ENCODE measurements at regions not wholly inside any gene's neighbourhood (a gene's known extent, or its start where the extent isn't known, plus 50 kb on each side); places are given as distances from the start of the nearest gene placed in this dataset.

DNA sequence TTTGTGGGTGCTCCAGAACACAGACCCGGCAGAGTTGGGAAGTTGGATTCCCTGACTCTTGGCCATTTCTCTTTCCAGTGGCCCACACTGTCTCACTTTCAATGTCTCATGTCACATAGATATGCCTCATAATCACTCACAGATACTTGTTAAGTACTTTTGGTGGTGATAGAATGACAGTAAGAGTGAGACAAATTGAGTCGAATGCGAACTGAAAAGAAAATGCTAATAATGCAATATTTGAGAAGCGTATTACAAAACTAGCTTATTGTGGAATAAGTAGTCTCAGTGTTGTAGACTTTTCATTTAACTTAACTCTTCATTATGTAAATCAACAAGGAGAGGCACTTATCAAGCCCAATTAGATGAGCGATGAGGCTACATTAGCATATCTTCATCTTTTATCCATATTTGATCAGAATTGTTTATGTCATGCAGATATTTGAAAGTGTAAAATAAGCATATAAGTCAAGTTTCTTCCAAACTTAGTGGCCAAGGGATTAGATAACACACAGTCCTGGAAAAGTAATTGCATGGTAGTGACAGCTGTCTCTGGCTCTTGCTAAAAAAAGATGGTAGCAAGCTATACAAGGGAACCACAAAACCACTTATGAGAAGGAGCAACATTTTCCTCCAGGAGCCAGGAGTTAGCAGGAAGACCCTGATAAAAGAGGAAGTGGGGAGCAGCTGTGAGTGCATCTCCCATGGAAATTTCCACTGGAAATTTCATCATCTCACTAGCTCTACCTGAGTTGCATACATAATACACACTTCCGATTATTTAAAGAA, 243.6 kb downstream of the ARRDC4 start:
- no peak for DNase-seq

GRCh38 chr15:98207928-98208327, 247.4 kb downstream of the ARRDC4 start:
- no peak for DNase-seq

DNA sequence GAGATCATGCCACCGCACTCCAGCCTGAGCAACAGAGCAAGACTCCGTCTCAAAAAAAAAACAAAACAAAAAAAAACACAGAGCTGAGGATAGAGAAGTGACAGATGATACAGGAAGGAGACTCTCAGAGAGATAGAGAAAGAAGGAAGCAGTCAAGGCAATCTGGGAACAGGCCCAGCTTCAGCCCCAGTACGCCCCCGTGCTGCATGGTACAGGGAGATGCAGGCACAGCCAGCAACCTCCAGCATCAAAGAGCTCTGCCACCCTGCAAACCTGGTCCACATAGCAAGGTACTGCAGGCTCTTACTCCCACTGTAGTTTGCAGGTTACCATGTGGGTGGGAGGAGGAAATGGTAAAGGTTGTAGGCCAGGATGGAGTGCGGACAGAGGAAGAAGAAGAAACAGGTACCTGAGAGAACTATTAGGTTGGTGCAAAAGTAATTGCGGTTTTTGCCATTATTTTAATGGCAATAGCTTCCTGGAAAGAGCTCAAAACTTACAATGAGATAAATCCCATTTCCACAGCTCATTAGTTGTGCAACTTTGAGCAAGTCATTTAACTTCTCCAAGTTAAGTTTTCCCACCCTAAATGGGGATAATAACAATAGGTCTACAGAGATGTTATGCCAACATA, 253.0 kb downstream of the ARRDC4 start:
- no peak for DNase-seq

GRCh38 chr15:98216166-98216565, 255.7 kb downstream of the ARRDC4 start:
- DNase-seq = no peak

GRCh38 chr15:98217356-98217755, 256.9 kb downstream of the ARRDC4 start:
- no peak for DNase-seq

DNA sequence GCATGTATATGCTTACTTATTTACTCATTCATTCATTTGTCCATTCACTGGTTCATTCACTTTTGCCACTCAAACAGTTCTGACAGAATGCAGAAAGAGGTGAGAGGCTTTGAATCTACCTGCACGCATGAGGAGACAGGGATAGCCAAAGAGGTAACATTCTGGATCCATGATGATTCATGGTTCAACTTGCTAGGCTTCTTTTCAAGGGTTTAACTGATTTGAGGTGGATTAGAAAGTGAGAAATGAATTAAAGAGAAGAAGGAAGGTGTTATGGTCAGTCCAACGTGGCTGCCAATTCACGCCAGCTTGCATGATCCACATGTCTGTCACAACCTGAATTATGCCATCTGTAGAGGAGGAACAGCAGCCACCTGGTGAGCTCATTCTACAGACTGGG, 260.6 kb downstream of the ARRDC4 start:
- DNase-seq = no peak

- DNase-seq = no peak
Observed at GRCh38 chr15:98221577-98221976, 261.1 kb downstream of the ARRDC4 start.

DNA sequence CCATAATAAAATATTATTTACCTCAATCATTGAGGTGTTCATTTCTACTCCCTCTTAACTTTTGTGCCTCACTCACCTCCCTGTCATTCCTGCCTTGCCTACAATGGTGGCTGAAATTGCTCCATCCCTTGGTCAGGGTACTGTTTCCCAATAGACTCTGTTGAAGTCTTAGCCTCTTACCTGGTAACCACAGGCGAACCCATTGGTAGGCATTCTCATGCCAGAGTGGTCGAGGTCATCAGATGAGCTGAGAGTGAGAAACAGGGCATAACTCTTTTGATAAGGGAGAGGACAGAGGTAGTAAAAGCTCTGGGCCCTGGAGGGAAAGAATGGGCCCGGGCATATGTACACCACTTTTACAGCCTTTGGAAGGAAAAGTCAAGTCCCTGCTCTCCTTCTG, 265.6 kb downstream of the ARRDC4 start:
- DNase-seq = no peak

DNA sequence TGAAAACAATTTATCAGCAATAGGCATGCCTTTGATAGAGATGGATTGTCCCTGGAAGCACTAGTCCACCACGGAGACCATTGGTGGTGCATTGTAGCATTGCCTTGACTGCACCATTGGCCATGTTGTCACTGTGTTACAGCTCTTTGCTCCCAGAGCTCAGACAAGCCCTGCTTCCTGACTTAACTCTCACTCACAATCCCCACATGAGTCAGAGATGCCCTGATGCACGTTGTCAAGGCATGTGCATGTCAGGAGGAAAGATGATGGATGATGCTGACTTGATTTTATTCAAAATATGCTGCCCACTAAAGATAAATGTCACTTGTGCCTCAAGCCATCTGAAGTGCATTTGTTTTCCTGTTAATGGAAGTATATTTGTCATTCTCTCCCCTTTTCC, 266.1 kb downstream of the ARRDC4 start:
- no peak for DNase-seq

DNA sequence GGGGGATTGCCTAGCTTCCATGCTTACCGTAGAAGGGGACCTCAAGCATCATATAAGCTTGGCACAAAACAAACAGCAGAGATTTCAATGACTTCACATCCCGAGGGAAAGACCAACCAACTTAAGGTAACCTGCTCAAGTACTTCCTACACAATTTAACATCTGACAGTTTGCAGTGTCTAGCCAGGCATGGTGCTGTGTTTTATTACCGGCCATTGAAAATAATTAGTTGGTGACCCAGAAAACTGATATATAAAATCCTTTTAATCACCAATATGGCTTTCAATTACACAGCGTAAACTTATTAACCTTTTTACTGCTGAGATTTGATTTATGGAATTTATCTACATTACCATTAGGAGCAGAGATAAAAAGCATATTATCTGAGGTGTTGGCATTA, 268.3 kb downstream of the ARRDC4 start:
- no peak for DNase-seq

GRCh38 chr15:98230975-98231374, 270.5 kb downstream of the ARRDC4 start:
- no peak for DNase-seq

- DNase-seq = no peak
Observed at GRCh38 chr15:98231696-98232440, 271.4 kb downstream of the ARRDC4 start.

DNA sequence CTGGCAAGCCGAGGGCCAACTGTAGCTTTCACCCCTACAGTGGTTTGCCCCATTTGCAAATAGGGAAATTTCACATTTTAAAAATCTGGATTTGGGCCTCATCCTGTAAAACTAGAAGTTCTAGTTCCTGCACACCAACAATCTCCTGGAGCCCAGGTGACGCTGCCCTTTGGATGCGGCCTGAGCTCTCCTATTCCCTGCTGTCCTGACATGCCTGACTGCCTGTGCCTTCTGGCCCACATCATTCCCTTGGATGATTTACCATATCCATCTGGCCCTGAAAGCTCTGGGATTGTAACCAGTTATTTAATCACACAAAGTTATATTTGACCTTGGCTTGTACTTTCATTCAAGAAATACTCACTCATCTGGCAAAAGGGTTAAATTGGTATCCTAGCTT, 272.3 kb downstream of the ARRDC4 start:
- no peak for DNase-seq

DNA sequence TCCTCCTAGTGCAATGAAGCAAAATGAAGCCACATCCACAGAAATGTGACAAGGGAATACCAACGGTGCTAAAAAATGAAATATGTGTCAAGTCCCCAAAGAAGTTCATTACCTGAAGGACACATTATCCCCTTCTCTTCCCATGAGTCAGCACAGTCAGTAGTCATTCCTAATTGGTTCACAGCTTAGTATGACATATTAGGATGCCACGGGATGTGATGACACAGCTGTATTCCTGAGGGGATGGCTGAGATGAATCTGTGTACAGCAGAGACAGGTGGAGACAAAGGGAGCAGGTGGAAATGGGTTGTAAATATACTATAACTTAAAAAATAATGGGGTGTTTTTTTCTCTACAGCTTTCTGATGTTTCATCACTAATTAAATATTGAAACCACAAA, 273.4 kb downstream of the ARRDC4 start:
- DNase-seq = no peak

DNA sequence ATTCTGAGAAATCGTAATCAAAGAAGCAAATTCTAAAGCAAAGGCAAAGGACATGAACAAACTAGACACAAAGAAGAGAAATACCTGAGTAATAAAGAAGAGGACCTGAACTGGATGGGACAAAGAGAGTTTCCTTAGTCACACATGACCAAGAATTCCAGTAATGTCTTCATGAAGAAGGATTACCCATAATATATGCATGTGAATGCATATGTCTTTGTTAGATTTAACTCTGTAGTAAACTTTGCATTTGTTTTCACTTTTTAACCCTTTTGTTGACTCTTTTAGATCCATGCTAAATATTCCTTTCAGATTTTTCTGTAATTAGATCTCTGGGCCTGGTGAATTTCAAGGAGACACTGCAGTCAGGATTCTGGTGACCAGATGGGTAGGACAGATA, 279.8 kb downstream of the ARRDC4 start:
- DNase-seq = no peak

DNA sequence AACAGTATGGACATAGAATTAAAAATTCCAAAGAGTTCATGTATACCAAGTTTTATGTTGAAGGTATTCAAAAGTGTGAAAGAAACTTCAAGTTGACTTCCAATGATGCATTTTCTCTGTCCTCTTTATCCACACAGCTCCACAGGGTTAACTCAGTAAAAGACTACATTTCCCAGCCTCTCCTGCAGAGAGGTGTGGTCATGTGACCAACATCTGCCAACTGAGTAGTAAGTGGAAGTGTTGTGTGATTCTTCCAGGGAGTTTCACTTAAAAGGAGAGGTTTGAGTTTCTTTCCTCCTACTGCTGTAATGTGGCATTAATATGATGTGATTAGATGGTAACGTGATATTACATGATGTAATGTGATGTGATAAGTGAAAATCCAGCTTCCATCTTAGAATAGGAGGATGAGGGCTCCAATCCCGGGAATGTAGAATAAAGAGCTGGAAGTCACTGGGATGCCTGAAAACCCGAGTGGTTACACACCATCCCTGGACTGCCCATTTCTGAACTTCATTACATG, 280.6 kb downstream of the ARRDC4 start:
- no peak for DNase-seq

GRCh38 chr15:98257290-98257689, 296.8 kb downstream of the ARRDC4 start:
- DNase-seq = no peak

GRCh38 chr15:98263787-98264186, 303.3 kb downstream of the ARRDC4 start:
- no peak for DNase-seq

DNA sequence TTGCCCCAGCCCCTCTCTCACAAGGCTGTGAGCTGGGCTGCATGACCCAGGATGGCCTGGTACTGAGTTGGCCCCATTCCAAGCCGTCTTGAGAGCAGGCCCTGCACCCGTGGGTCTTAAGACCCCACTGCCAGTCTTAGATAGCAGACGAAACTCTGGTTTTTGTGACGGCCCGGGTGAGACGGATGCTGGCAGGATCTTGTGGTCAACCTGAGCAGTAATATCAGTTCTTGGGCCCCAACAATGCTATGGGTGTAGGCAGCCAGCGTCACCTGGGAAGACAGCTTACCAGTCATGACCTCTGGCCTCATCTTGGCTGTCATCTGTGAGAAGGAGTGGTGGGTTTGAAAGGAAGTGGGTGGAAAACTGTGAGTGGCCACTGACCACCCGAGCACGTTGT, 305.8 kb downstream of the ARRDC4 start:
- no peak for DNase-seq

DNA sequence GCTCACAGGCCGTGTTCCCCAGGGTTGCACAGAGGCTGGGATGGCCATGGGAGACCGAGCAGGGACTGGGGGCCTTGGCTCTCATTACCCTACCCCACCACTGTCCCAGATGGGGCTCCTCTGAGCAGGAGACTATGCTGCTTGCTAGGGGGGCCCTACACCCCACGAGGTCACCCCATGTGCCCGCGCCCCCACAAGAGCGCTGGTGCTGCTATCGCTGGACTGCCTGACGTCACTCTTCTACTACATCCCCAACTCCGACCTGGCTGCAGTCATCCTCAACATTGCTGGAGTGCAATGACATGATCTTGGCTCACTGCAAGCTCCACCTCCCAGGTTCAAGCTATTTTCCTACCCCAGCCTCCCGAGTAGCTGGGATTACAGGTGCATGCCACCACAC, 307.7 kb downstream of the ARRDC4 start:
- no peak for DNase-seq

- DNase-seq = no peak
Observed at GRCh38 chr15:98272625-98273024, 312.1 kb downstream of the ARRDC4 start.

DNA sequence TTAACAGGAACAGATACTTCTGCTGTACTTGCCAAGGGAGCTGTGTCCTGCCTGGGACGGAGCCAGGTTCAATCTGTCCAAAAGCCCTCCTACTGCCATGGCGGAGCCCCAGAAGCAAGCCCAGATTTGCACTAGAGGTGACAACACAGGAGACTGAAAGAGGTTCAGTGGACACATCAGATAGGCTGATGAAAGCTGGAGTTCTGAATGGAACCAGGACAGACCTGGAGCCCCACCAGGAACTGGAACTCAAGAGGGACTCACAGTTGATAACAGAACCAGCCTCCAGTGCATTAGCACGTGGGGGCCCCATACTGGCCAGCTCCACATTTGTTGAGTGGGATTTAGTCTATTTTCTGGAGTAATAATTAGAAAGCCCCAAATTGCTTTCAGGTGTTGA, 315.5 kb downstream of the ARRDC4 start:
- DNase-seq = no peak

DNA sequence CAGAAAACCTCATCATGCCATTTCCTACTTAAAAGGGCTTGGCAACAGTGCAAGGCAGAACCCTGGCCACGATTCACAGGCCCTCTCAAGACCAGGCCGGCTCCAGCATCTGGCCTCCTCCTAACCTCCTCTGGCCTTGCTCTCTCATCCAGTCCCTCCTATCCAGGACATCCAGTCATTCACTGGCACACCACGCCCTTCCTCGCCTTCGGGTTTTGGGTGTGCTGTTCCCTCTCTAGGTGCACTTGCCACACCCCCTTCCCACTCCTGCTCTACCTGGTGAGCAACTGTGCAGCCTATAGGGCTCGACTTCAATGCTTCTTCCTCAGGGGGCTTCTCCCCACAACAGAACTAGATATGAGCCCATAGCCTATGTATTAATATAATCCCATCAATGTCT, 317.1 kb downstream of the ARRDC4 start:
- DNase-seq = no peak
